Stimulated activated naive CD8-positive, alpha-beta T cell treated with anti-CD3 and anti-CD28 coated beads, Interleukin-15, Interleukin-2, amounts not matched to agents 100 ng/mL and 50 ng/mL, for 24 hours (primary cell): ENCODE measurements at regions not wholly inside any gene's neighbourhood (a gene's known extent, or its start where the extent isn't known, plus 50 kb on each side); places are given as distances from the start of the nearest gene placed in this dataset.
"Not testable (repeated sequence)": the region's sequence is repeated elsewhere in the genome, so short reads cannot be mapped to it uniquely, and the experiment has no call there.

Experiments used
- H3K27ac Mint-ChIP-seq: one replicate; pipeline ENCODE4 v1.8.0; 2021; ENCODE audit warnings: mild to moderate bottlenecking, mixed read lengths
- H3K27me3 Mint-ChIP-seq: one replicate; pipeline ENCODE4 v1.8.0; 2021; ENCODE audit warnings: mixed read lengths
- H3K36me3 Mint-ChIP-seq: one replicate; pipeline ENCODE4 v1.8.0; 2021; ENCODE audit warnings: low read depth, mixed read lengths
- H3K4me1 Mint-ChIP-seq: one replicate; pipeline ENCODE4 v1.8.0; 2021; ENCODE audit warnings: low read depth, mixed read lengths
- H3K4me3 Mint-ChIP-seq: one replicate; pipeline ENCODE4 v1.8.0; 2021; ENCODE audit warnings: mild to moderate bottlenecking, mixed read lengths
- H3K9me3 Mint-ChIP-seq: one replicate; pipeline ENCODE4 v1.8.0; 2021; ENCODE audit warnings: mixed read lengths

DNA sequence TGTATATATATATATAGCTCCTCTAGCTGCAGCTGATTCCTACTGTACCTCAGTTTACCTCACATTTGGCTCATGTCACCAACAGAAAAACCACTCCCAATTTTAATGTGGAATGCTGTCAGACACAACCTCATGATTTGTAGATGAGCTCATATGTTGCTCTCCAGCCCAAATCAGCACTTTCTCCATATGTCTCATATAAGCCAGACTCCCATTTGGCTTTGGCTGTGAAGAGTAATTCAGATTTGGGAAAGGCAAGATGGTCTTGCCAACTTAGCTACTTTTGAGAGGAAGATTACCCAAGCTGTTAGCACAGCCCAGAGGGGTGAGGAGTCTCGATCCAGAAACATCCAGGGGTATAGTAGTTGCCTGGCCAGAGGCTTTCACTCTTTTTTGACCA lies 342.2 kb upstream of the NT5E start:
- Mint-ChIP-seq H3K4me3 (no peak overlapping the region), H3K9me3 (no peaks in the 10 kb centered on the region), H3K27me3 (no peaks in the 10 kb centered on the region), H3K36me3 (no peaks in the 10 kb centered on the region), H3K27ac (no peak overlapping the region), H3K4me1 (no peaks in the 10 kb centered on the region)

DNA sequence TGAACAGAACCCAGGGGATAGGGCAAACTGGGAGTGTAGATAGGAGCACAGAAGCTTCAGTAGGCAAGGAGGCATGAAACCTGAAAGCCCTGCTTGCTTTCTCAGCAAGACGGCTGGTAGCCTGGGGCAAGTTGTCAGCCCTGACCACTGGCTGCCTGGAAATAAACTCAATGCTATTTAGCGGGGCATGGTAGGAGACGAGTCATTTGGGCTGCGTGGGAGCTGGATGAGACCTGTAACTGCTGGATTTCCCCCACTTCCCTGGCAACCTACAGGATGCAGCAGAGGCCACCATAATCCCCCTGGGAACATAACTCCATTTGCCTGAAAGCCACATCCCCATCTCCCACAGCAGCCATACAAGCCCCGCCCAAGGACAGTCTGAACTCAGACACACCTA lies 332.6 kb upstream of the TBX18 start:
- no peak overlapping the region for H3K27ac Mint-ChIP-seq
- H3K4me3 Mint-ChIP-seq, result no peak overlapping the region
- no peaks in the 10 kb centered on the region for H3K27me3 Mint-ChIP-seq
- peaks cover 13% of the 10 kb centered on the region for H3K9me3 Mint-ChIP-seq
- H3K36me3 Mint-ChIP-seq, result no peaks in the 10 kb centered on the region
- no peaks in the 10 kb centered on the region for H3K4me1 Mint-ChIP-seq

DNA sequence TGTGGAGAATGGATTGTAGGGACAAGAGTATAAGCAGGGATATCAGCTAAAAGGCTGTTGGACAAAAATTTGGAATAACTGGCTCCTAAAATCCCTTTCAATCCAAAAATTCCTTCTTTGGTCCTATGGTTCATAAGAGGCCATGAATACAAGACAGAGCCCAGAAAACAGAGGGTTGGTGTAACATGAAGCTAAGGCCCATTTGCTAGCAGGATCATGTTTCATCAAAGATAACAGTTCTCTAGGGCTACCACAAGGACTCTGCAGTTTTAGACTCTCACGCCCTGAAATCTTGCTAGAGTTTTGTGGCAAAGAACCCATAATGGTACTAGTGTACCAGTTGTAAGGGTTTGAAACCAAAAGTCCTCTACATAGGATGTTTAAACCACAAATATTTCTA lies 327.8 kb upstream of the TBX18 start:
- Mint-ChIP-seq H3K27me3 (no peaks in the 10 kb centered on the region), H3K4me3 (no peak overlapping the region), H3K27ac (no peak overlapping the region), H3K4me1 (no peaks in the 10 kb centered on the region), H3K9me3 (peaks cover 13% of the 10 kb centered on the region), H3K36me3 (no peaks in the 10 kb centered on the region)

GRCh38 chr6:85089255-85089654 lies 324.9 kb upstream of the TBX18 start:
- H3K27ac Mint-ChIP-seq, result no peak overlapping the region
- H3K9me3 Mint-ChIP-seq, result peaks cover 10% of the 10 kb centered on the region
- no peaks in the 10 kb centered on the region for H3K4me1 Mint-ChIP-seq
- no peak overlapping the region for H3K4me3 Mint-ChIP-seq
- H3K36me3 Mint-ChIP-seq, result no peaks in the 10 kb centered on the region
- no peaks in the 10 kb centered on the region for H3K27me3 Mint-ChIP-seq

- Mint-ChIP-seq H3K27me3 (no peaks in the 10 kb centered on the region), H3K4me3 (no peak overlapping the region), H3K36me3 (no peaks in the 10 kb centered on the region), H3K4me1 (no peaks in the 10 kb centered on the region), H3K27ac (no peak overlapping the region), H3K9me3 (peaks cover 4% of the 10 kb centered on the region)
Observed at GRCh38 chr6:85085875-85086274, 321.5 kb upstream of the TBX18 start.

GRCh38 chr6:85081102-85081501 lies 316.7 kb upstream of the TBX18 start:
- H3K4me3 Mint-ChIP-seq, result no peak overlapping the region
- no peak overlapping the region for H3K27ac Mint-ChIP-seq
- H3K9me3 Mint-ChIP-seq, result peaks cover 4% of the 10 kb centered on the region
- no peaks in the 10 kb centered on the region for H3K4me1 Mint-ChIP-seq
- H3K36me3 Mint-ChIP-seq, result no peaks in the 10 kb centered on the region
- no peaks in the 10 kb centered on the region for H3K27me3 Mint-ChIP-seq

GRCh38 chr6:85079761-85080160 lies 315.4 kb upstream of the TBX18 start:
- H3K27ac Mint-ChIP-seq, result no peak overlapping the region
- no peaks in the 10 kb centered on the region for H3K36me3 Mint-ChIP-seq
- no peaks in the 10 kb centered on the region for H3K27me3 Mint-ChIP-seq
- H3K4me3 Mint-ChIP-seq, result no peak overlapping the region
- no peaks in the 10 kb centered on the region for H3K4me1 Mint-ChIP-seq
- no peaks in the 10 kb centered on the region for H3K9me3 Mint-ChIP-seq

DNA sequence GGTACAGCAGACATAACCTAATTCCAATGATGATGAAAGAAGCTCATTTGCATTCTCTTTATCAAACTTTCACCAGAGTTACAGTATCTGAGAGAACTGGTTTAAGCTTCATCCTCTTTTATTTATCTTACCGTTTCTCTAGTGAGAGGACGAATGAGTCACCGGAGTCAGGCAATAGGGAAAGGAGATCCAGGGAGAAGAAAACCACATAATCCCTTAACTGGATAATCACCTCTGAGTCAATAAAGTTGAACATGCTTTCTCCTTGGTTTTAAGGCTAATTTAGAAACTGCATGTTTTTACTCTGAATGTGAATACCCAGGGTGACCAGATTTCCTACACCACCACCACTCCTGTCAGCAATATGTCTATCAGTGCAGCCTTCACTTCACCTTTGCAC lies 313.7 kb upstream of the TBX18 start:
- Mint-ChIP-seq H3K9me3 (no peaks in the 10 kb centered on the region), H3K27ac (no peak overlapping the region), H3K4me3 (no peak overlapping the region), H3K4me1 (no peaks in the 10 kb centered on the region), H3K27me3 (no peaks in the 10 kb centered on the region), H3K36me3 (no peaks in the 10 kb centered on the region)

GRCh38 chr6:85077098-85077497 lies 312.7 kb upstream of the TBX18 start:
- Mint-ChIP-seq H3K4me1 (no peaks in the 10 kb centered on the region), H3K36me3 (no peaks in the 10 kb centered on the region), H3K27me3 (no peaks in the 10 kb centered on the region), H3K4me3 (no peak overlapping the region), H3K9me3 (peaks cover 3% of the 10 kb centered on the region), H3K27ac (no peak overlapping the region)

- H3K9me3 Mint-ChIP-seq, H3K36me3 Mint-ChIP-seq, H3K27me3 Mint-ChIP-seq: not testable (repeated sequence)
Observed at GRCh38 chr6:85071845-85072244, 307.4 kb upstream of the TBX18 start.

DNA sequence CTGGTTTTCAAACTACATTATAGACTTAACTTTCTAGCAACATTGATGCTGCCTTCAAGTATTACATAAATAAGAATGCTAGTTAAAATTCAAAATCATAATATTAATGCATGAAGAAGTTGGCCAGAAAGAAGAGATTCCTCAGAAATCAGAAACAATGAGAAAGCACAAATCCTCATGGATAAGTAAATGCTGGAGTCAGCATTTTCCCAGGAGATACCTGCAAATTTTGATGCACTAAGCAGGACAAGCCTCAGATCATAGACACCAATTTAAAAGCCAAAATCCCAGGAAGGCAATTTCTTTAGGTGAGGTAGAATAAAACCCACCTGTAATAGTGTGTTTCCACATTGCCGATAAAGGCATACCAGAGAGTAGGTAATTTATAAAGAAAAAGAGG lies 305.2 kb upstream of the TBX18 start:
- Mint-ChIP-seq H3K36me3 (no peaks in the 10 kb centered on the region), H3K27me3 (no peaks in the 10 kb centered on the region), H3K9me3 (peaks cover 8% of the 10 kb centered on the region), H3K27ac (no peak overlapping the region), H3K4me3 (no peak overlapping the region), H3K4me1 (no peaks in the 10 kb centered on the region)

More at GRCh38 chr6:85071845-85072244, 307.4 kb upstream of the TBX18 start:
- not testable (repeated sequence) for H3K4me1 Mint-ChIP-seq, H3K27ac Mint-ChIP-seq, H3K4me3 Mint-ChIP-seq

DNA sequence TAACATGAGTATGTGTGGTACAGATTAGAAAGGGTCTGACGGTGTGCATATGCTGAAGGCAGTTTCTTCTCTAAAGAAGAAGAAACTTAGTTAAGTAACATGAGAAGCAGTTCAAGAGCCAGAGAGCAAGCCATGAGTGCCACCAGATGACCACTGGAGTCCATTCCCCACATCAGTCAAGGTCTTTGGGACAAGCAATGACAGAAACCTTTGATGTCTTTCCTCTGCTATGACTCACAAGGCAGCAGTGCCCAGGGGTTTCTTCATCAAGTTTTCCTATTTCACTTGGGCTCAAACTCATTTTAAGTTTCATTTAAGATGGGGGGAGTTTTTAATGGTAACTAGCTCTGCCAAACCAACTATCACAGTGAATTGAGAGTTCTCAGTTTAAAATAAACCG lies 303.8 kb upstream of the TBX18 start:
- no peaks in the 10 kb centered on the region for H3K27me3 Mint-ChIP-seq
- no peaks in the 10 kb centered on the region for H3K4me1 Mint-ChIP-seq
- peaks cover 8% of the 10 kb centered on the region for H3K9me3 Mint-ChIP-seq
- no peaks in the 10 kb centered on the region for H3K36me3 Mint-ChIP-seq
- H3K27ac Mint-ChIP-seq, result no peak overlapping the region
- H3K4me3 Mint-ChIP-seq, result no peak overlapping the region

GRCh38 chr6:85066266-85066665 lies 301.9 kb upstream of the TBX18 start:
- no peaks in the 10 kb centered on the region for H3K4me1 Mint-ChIP-seq
- no peaks in the 10 kb centered on the region for H3K36me3 Mint-ChIP-seq
- H3K27me3 Mint-ChIP-seq, result no peaks in the 10 kb centered on the region

GRCh38 chr6:85065831-85066230 lies 301.4 kb upstream of the TBX18 start:
- Mint-ChIP-seq H3K27me3 (no peaks in the 10 kb centered on the region), H3K27ac (no peak overlapping the region), H3K9me3 (peaks cover 5% of the 10 kb centered on the region), H3K4me1 (no peaks in the 10 kb centered on the region), H3K36me3 (no peaks in the 10 kb centered on the region), H3K4me3 (no peak overlapping the region)

More at GRCh38 chr6:85066266-85066665, 301.9 kb upstream of the TBX18 start:
- Mint-ChIP-seq H3K9me3 (peaks cover 5% of the 10 kb centered on the region), H3K27ac (no peak overlapping the region), H3K4me3 (no peak overlapping the region)

GRCh38 chr6:85063611-85064010 lies 299.2 kb upstream of the TBX18 start:
- H3K27ac Mint-ChIP-seq, result no peak overlapping the region
- H3K36me3 Mint-ChIP-seq, result no peaks in the 10 kb centered on the region
- no peaks in the 10 kb centered on the region for H3K9me3 Mint-ChIP-seq
- no peaks in the 10 kb centered on the region for H3K27me3 Mint-ChIP-seq
- H3K4me3 Mint-ChIP-seq, result no peak overlapping the region
- H3K4me1 Mint-ChIP-seq, result no peaks in the 10 kb centered on the region

DNA sequence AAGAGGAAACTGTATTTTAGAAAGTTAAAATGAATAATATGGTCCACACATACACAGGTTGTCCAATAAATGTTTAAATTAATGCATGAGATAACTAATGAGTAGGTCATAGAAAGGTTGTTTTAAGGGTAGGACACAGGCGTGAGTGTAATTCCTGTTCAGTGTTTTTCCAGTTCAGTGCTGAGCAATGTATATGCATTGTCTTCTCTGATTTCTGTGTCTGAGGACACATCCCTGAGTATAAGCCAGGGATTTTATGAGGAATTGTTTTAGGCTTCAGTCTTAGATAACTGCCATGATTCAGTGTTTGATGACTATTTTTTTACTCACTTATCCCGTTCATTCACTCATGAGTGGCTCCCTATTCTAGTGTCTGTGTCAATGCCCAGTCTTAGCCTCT lies 298.5 kb upstream of the TBX18 start:
- no peaks in the 10 kb centered on the region for H3K4me1 Mint-ChIP-seq
- no peaks in the 10 kb centered on the region for H3K27me3 Mint-ChIP-seq
- no peaks in the 10 kb centered on the region for H3K9me3 Mint-ChIP-seq
- H3K4me3 Mint-ChIP-seq, result no peak overlapping the region
- H3K27ac Mint-ChIP-seq, result no peak overlapping the region
- no peaks in the 10 kb centered on the region for H3K36me3 Mint-ChIP-seq

DNA sequence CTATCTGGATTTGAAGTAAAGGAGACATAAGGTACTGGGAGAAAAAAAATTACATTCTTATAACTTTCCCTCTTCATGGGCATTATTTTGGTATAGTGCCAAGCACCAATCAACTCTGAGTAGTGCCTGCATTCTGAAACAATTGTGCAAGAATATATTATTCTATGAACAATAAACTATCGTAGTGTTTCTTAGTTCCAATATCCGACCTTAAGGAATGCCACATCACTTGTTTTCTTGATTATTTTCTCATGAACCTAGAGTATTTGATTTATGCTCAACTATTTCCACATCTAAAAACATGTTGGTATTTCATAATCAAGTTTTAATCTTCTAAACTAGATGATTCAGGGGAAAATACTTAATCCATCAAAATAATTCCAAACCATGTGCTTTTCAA lies 294.4 kb upstream of the TBX18 start:
- Mint-ChIP-seq H3K27me3 (no peaks in the 10 kb centered on the region), H3K9me3 (no peaks in the 10 kb centered on the region), H3K4me3 (no peak overlapping the region), H3K27ac (no peak overlapping the region), H3K36me3 (no peaks in the 10 kb centered on the region), H3K4me1 (no peaks in the 10 kb centered on the region)
